Caco-2 (cell line): ENCODE measurements at regions not wholly inside any gene's neighbourhood (a gene's known extent, or its start where the extent isn't known, plus 50 kb on each side); places are given as distances from the start of the nearest gene placed in this dataset.

Experiments
- BruUV-seq: library from RNA; stranded (reverse); fragments of 400-500 nt; replicated peaks from 2 replicates; lab custom pipeline; 2021; lab: Mats Ljungman, UMichigan
- CTCF ChIA-PET: fragments of 300-600 bp; sonication (Branson Sonifier 250); formaldehyde crosslinking; loops from one replicate; lab custom pipeline; 2022; ENCODE audit warnings: antibody characterized with exemption; lab: Charles Lee
- POLR2A ChIA-PET: fragments of 300-600 bp; sonication (Branson Sonifier 250); formaldehyde crosslinking; loops from one replicate; lab custom pipeline; 2022; ENCODE audit warnings: antibody characterized with exemption; lab: Charles Lee
- DNase-seq, 2 experiments: peaks; one replicate each; pipeline versions ENCODE4 v3.0.0 to v3.0.0-alpha.2; 2020 to 2022
- H3K27me3 ChIP-seq: replicated peaks from 2 replicates; pipeline ENCODE4 v1.6.0; 2011; ENCODE audit warnings: low read length; ENCODE audit not compliant: control insufficient read depth, insufficient read depth
- H3K36me3 ChIP-seq: 2 replicates; pipeline ENCODE4 v1.5.1; 2011; ENCODE audit warnings: low read length; ENCODE audit not compliant: control insufficient read depth, insufficient read depth
- H3K4me1 ChIP-seq: fragments of 250-450 bp; sonication (Bioruptor Pico); 2 replicates; pipeline ENCODE4 v1.5.1; 2020; ENCODE audit warnings: mild to moderate bottlenecking
- H3K4me3 ChIP-seq: 2 replicates; pipeline ENCODE4 v1.5.1; 2011; ENCODE audit warnings: low read depth, mild to moderate bottlenecking, control low read depth, low read length
- H3K9me3 ChIP-seq: fragments of 250-450 bp; sonication (Bioruptor Pico); 2 replicates; pipeline ENCODE4 v1.5.1; 2020; ENCODE audit warnings: mild to moderate bottlenecking, moderate library complexity
- H3K27ac Mint-ChIP-seq: one replicate; pipeline ENCODE4 v1.8.0; 2022; ENCODE audit warnings: mixed read lengths; ENCODE audit not compliant: unreplicated experiment
- H3K27me3 Mint-ChIP-seq: one replicate; pipeline ENCODE4 v1.8.0; 2022; ENCODE audit warnings: mixed read lengths; ENCODE audit not compliant: insufficient read depth, unreplicated experiment
- H3K36me3 Mint-ChIP-seq: one replicate; pipeline ENCODE4 v1.8.0; 2022; ENCODE audit warnings: mild to moderate bottlenecking, mixed read lengths; ENCODE audit not compliant: insufficient read depth, unreplicated experiment
- H3K4me1 Mint-ChIP-seq: one replicate; pipeline ENCODE4 v1.8.0; 2022; ENCODE audit warnings: low read depth, mixed read lengths; ENCODE audit not compliant: unreplicated experiment
- H3K4me3 Mint-ChIP-seq: one replicate; pipeline ENCODE4 v1.8.0; 2022; ENCODE audit warnings: mild to moderate bottlenecking, moderate library complexity, mixed read lengths; ENCODE audit not compliant: unreplicated experiment
- H3K9me3 Mint-ChIP-seq: one replicate; pipeline ENCODE4 v1.8.0; 2022; ENCODE audit warnings: mixed read lengths; ENCODE audit not compliant: unreplicated experiment
- CTCF ChIP-seq, 2 experiments: fragments of 200-600 bp in 1 of 2; IDR thresholded peaks; 1 replicate in 1 of 2; 2 replicates in 1 of 2; pipeline versions ENCODE4 v1.5.1 to v1.8.0; 2011 to 2022; ENCODE audit warnings: antibody characterized with exemption in 1 of 2, control low read depth in 1 of 2, inconsistent platforms in 1 of 2, low read depth in 1 of 2, low read length in 1 of 2, mild to moderate bottlenecking in 1 of 2, moderate library complexity in 1 of 2; ENCODE audit not compliant: insufficient read depth in 1 of 2, severe bottlenecking in 1 of 2, unreplicated experiment in 1 of 2
- intact Hi-C: fragments of 100-400 bp; cut with micrococcal nuclease; formaldehyde crosslinking; loops from one replicate; pipeline ENCODE4 v1.10.0; 2022; ENCODE audit not compliant: unreplicated experiment

DNA sequence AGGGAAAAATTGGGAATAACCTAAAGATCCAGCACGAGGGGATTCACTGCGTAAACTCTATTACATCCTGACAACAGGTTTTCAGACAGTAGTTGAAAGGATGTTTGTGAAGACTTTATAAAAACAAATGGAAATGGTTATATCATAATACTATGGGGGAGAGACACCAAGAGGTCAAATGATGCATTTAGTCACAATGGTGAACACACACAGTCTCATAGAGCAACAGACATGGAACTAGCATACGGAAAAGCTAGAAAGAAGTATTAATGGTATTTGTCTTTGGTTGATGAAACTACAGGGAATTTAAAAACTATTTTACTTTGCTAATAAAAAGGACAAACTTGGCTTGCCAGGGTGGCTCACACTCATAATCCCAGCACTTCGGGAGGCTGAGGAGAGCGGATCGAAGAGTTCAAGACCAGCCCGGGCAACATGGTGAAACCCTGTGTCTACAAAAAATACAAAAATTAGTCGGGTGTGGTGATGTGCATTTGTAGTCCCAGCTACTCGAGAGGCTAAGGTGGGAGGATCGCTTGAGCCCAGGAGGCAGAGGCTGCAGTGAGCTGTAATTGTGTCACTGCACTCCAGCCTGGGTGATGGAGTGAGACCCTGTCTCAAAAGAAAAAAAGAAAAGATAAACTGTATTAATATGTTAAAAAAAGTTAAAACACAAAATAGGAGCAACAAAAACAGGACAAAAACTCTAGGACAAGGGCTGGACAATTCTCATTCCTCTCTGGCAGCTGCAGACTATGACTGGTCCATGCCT is 94.8 kb downstream of the MYCN start:
- Histone ChIP-seq H3K27me3 (no peaks in the 10 kb centered on the region), H3K4me3 (no peak overlapping the region), H3K4me1 (0 out of 2 replicates have a peak, but pooled peaks cover 6% of the 10 kb centered on the region), H3K36me3 (no peaks in the 10 kb centered on the region), H3K9me3 (no peaks in the 10 kb centered on the region)
- no peak for DNase-seq
- Mint-ChIP-seq H3K36me3 (no peaks in the 10 kb centered on the region), H3K9me3 (no peaks in the 10 kb centered on the region), H3K27ac (no peak overlapping the region), H3K4me1 (peaks cover 18% of the 10 kb centered on the region), H3K4me3 (no peak overlapping the region), H3K27me3 (no peaks in the 10 kb centered on the region)
- no TSS peak for BruUV-seq
- CTCF ChIA-PET, result no interaction called here
- intact Hi-C loops, result loop anchor here (1.0 to 10.0 kb wide), 2 partner anchors 92 to 720 kb away; no protein-coding TSS in a partner anchor
- TF ChIP-seq CTCF (IDR thresholded peaks at IDR 0.05; ENCODE audit: insufficient read depth in 1 of 2, low read depth in 1 of 2, low read length in 1 of 2, severe bottlenecking in 1 of 2, unreplicated experiment in 1 of 2), result no peak
- POLR2A ChIA-PET, result no interaction called here

- intact Hi-C loops, result loop anchor here (1.0 to 10.0 kb wide), 2 partner anchors 91 to 720 kb away; no protein-coding TSS in a partner anchor
- H3K27me3 ChIP-seq, result no peaks in the 10 kb centered on the region
- Mint-ChIP-seq H3K4me1 (peaks cover 13% of the 10 kb centered on the region), H3K36me3 (no peaks in the 10 kb centered on the region), H3K9me3 (no peaks in the 10 kb centered on the region), H3K27ac (no peak overlapping the region), H3K27me3 (no peaks in the 10 kb centered on the region), H3K4me3 (no peak overlapping the region)
- TF ChIP-seq CTCF (IDR thresholded peaks at IDR 0.05; ENCODE audit: insufficient read depth in 1 of 2, low read depth in 1 of 2, low read length in 1 of 2, severe bottlenecking in 1 of 2, unreplicated experiment in 1 of 2), result peak in 1 of 2 experiments; percentile 29
- no peaks in the 10 kb centered on the region for H3K36me3 ChIP-seq
- no TSS peak for BruUV-seq
- POLR2A ChIA-PET, result no interaction called here
- no peak overlapping the region for H3K4me3 ChIP-seq
- no peaks in the 10 kb centered on the region for H3K9me3 ChIP-seq
- DNase-seq, result peak in 1 of 2 experiments; percentile 19
- CTCF ChIA-PET, result interaction anchor here (1.0 kb wide), 1 partner anchor 94 kb away, joined by 5 read pairs; the partner anchor contains the start of gene MYCN
- H3K4me1 ChIP-seq, result 0 out of 2 replicates have a peak, but pooled peaks cover 6% of the 10 kb centered on the region
These were observed 94.0 kb downstream of the MYCN start for GRCh38 chr2:16034151-16034974.

- no peaks in the 10 kb centered on the region for H3K36me3 Mint-ChIP-seq
- H3K4me1 ChIP-seq, result 0 out of 2 replicates have a peak, but pooled peaks cover 6% of the 10 kb centered on the region
- H3K36me3 ChIP-seq, result no peaks in the 10 kb centered on the region
- H3K9me3 ChIP-seq, result peaks cover 3% of the 10 kb centered on the region; the same call in 1 of the 2 replicates
- H3K27me3 ChIP-seq, result no peaks in the 10 kb centered on the region
- DNase-seq, result no peak
- intact Hi-C loops, result loop anchor here (10.0 kb wide), 1 partner anchor 722 kb away; no protein-coding TSS in a partner anchor
- ChIA-PET POLR2A (interaction anchor here (0.6 kb wide), 1 partner anchor 50 kb away, joined by 5 read pairs; no protein-coding TSS in a partner anchor), CTCF (no interaction called here)
- no peak overlapping the region for H3K4me3 Mint-ChIP-seq
- H3K9me3 Mint-ChIP-seq, result no peaks in the 10 kb centered on the region
- no peak for TF ChIP-seq CTCF (IDR thresholded peaks at IDR 0.05; ENCODE audit: insufficient read depth in 1 of 2, low read depth in 1 of 2, low read length in 1 of 2, severe bottlenecking in 1 of 2, unreplicated experiment in 1 of 2)
- no peak overlapping the region for H3K27ac Mint-ChIP-seq
- no peak overlapping the region for H3K4me3 ChIP-seq
- peaks cover 9% of the 10 kb centered on the region for H3K4me1 Mint-ChIP-seq
- no peaks in the 10 kb centered on the region for H3K27me3 Mint-ChIP-seq
- no TSS peak for BruUV-seq
These were observed 92.6 kb downstream of the MYCN start for GRCh38 chr2:16033032-16033293.
